A549 (cell line): ENCODE measurements at regions not wholly inside any gene's neighbourhood (a gene's known extent, or its start where the extent isn't known, plus 50 kb on each side); places are given as distances from the start of the nearest gene placed in this dataset.

Experiments used
- ATAC-seq, 2 experiments: fragments of 200-7000 bp in 1 of 2; fragments of >200 bp in 1 of 2; cut with Nextera tagmentation in 1 of 2; cut with Tn5 transposase in 1 of 2; 3 replicates each; pipeline versions ENCODE4 v1.8.0 to v1.9.1; 2018 to 2020; ENCODE audit warnings: mild to moderate bottlenecking in 1 of 2, moderate library complexity in 1 of 2
- CTCF ChIA-PET: fragments of 300-600 bp; sonication (Branson Sonifier 250); formaldehyde crosslinking; extraction: SDS; loops from one replicate; lab custom pipeline; 2021; ENCODE audit warnings: antibody characterized with exemption, inconsistent platforms; lab: Yijun Ruan, JAX
- POLR2A ChIA-PET: fragments of 350-600 bp; formaldehyde crosslinking; extraction: SDS; loops from one replicate; lab custom pipeline; 2021; ENCODE audit warnings: antibody characterized with exemption, inconsistent platforms; lab: Yijun Ruan, JAX
- DNase-seq, 2 experiments: peaks; one replicate each; pipeline versions ENCODE4 v3.0.0 to v3.0.0-alpha.2; 2011 to 2016; ENCODE audit warnings: low read depth in 1 of 2, low spot score in 1 of 2
- FAIRE-seq: peaks from 2 replicates; lab custom pipeline; 2011; peaks lifted over from hg19 to GRCh38; lab: Jason Lieb, UNC
- H3K27ac ChIP-seq, 2 experiments: fragments of >200 bp; sonication (Bioruptor Twin); formaldehyde crosslinking; 3 replicates each; pipeline ENCODE4 v1.5.1; 2016 to 2017
- H3K4me1 ChIP-seq: fragments of >200 bp; sonication (Bioruptor Twin); formaldehyde crosslinking; 3 replicates; pipeline ENCODE4 v1.6.1; 2016
- H3K4me2 ChIP-seq: fragments of >200 bp; sonication (Bioruptor Twin); formaldehyde crosslinking; 3 replicates; pipeline ENCODE4 v1.6.1; 2016
- H3K4me3 ChIP-seq: fragments of >200 bp; sonication (Bioruptor Twin); formaldehyde crosslinking; 3 replicates; pipeline ENCODE4 v1.5.1; 2016
- H3K9me3 ChIP-seq: fragments of >200 bp; sonication (Bioruptor Twin); formaldehyde crosslinking; 3 replicates; pipeline ENCODE4 v1.6.1; 2016
- BHLHE40 ChIP-seq: IDR thresholded peaks from 2 replicates; pipeline ENCODE4 v1.6.1; 2012; ENCODE audit warnings: low read depth, low read length, inconsistent platforms
- CHD2 ChIP-seq: fragments of 150-350 bp; IDR thresholded peaks from 2 replicates; pipeline ENCODE4 v1.6.1; 2014; ENCODE audit warnings: low read length; ENCODE audit not compliant: partially characterized antibody
- EHF ChIP-seq: fragments of 250-450 bp; sonication (Bioruptor Pico); IDR thresholded peaks from 2 replicates; pipeline ENCODE4 v1.5.0; 2020; ENCODE audit warnings: mild to moderate bottlenecking
- EHMT2 ChIP-seq: fragments of 200-600 bp; sonication (generic); IDR thresholded peaks from 2 replicates; pipeline ENCODE4 v1.6.1; 2016; ENCODE audit warnings: antibody characterized with exemption, low read depth, mild to moderate bottlenecking, moderate library complexity
- EP300 ChIP-seq, 2 experiments: fragments of >200 bp; sonication (Bioruptor Twin); formaldehyde crosslinking; IDR thresholded peaks; 2 replicates in 1 of 2; 3 replicates in 1 of 2; pipeline ENCODE4 v1.6.1; 2016 to 2017
- ESRRA ChIP-seq: fragments of 150-350 bp; IDR thresholded peaks from 2 replicates; pipeline ENCODE4 v1.6.1; 2014; ENCODE audit warnings: mild to moderate bottlenecking, low read length, borderline replicate concordance
- FOXS1 ChIP-seq: fragments of 250-450 bp; sonication (Bioruptor Pico); IDR thresholded peaks from 2 replicates; pipeline ENCODE4 v1.5.0; 2020; ENCODE audit warnings: mild to moderate bottlenecking, moderate library complexity
- HDAC2 ChIP-seq: fragments of 200-600 bp; sonication (generic); IDR thresholded peaks from 2 replicates; pipeline ENCODE4 v1.6.1; 2016
- HES2 ChIP-seq: fragments of >200 bp; sonication (Bioruptor Twin); formaldehyde crosslinking; IDR thresholded peaks from 2 replicates; pipeline ENCODE4 v1.6.1; 2016
- HMGXB4 ChIP-seq: fragments of 250-450 bp; sonication (Bioruptor Pico); IDR thresholded peaks from 2 replicates; pipeline ENCODE4 v1.5.0; 2021; ENCODE audit warnings: mild to moderate bottlenecking, moderate library complexity, borderline replicate concordance
- HOXB13 ChIP-seq: fragments of 250-450 bp; sonication (Bioruptor Pico); IDR thresholded peaks from 2 replicates; pipeline ENCODE4 v1.5.0; 2020; ENCODE audit warnings: low read depth, mild to moderate bottlenecking, moderate library complexity
- KDM1A ChIP-seq: fragments of 200-600 bp; sonication (generic); IDR thresholded peaks from 2 replicates; pipeline ENCODE4 v1.6.1; 2016; ENCODE audit warnings: low read depth, mild to moderate bottlenecking
- MAFK ChIP-seq: fragments of 450-650 bp; IDR thresholded peaks from 2 replicates; pipeline ENCODE4 v1.6.1; 2014; ENCODE audit not compliant: partially characterized antibody
- MAZ ChIP-seq: fragments of 150-350 bp; IDR thresholded peaks from 2 replicates; pipeline ENCODE4 v1.6.1; 2014; ENCODE audit warnings: antibody characterized with exemption, low read depth, low read length, borderline replicate concordance
- NFE2L2 ChIP-seq: fragments of 150-350 bp; conservative IDR thresholded peaks from 2 replicates; pipeline ENCODE4 v1.6.1; 2014; ENCODE audit warnings: low read length
- PHF8 ChIP-seq: fragments of 200-600 bp; sonication (generic); IDR thresholded peaks from 2 replicates; pipeline ENCODE4 v1.6.1; 2016; ENCODE audit warnings: low read depth, mild to moderate bottlenecking, antibody characterized with exemption, moderate library complexity, borderline replicate concordance
- POLR2AphosphoS2 ChIP-seq: conservative IDR thresholded peaks from 2 replicates; pipeline ENCODE4 v1.6.1; 2012; ENCODE audit warnings: low read length, improper control_type of control experiment, inconsistent platforms
- RCOR1 ChIP-seq: fragments of 150-350 bp; IDR thresholded peaks from 2 replicates; pipeline ENCODE4 v1.6.1; 2014; ENCODE audit warnings: antibody characterized with exemption, low read length, low read depth
- RFX5 ChIP-seq: fragments of 450-650 bp; IDR thresholded peaks from 2 replicates; pipeline ENCODE4 v1.7.1; 2014; ENCODE audit warnings: antibody characterized with exemption, mild to moderate bottlenecking, moderate library complexity
- TFCP2L1 ChIP-seq: fragments of 250-450 bp; sonication (Bioruptor Pico); IDR thresholded peaks from 2 replicates; pipeline ENCODE4 v1.5.0; 2021; ENCODE audit warnings: mild to moderate bottlenecking
- USF2 ChIP-seq: fragments of 450-650 bp; IDR thresholded peaks from 2 replicates; pipeline ENCODE4 v1.6.1; 2014; ENCODE audit warnings: antibody characterized with exemption
- ZC3H11A ChIP-seq: fragments of 450-650 bp; IDR thresholded peaks from 2 replicates; pipeline ENCODE4 v1.6.1; 2014; ENCODE audit warnings: antibody characterized with exemption, mild to moderate bottlenecking
- ZNF302 ChIP-seq: fragments of 250-450 bp; sonication (Bioruptor Pico); IDR thresholded peaks from 2 replicates; pipeline ENCODE4 v1.9.0; 2021; ENCODE audit warnings: inconsistent platforms, mild to moderate bottlenecking, moderate library complexity
- WGBS: methylation state at CpG from one replicate; pipeline ENCODE4 v1.1.6; 2017; ENCODE audit errors: missing lambda C conversion rate; 5-methylcytosine and 5-hydroxymethylcytosine counted together
- TF ChIP-seq, protein P1 (sequence below): fragments of >200 bp; sonication (Bioruptor Twin); formaldehyde crosslinking; IDR thresholded peaks from 3 replicates; pipeline ENCODE4 v1.5.1; 2016
- TF ChIP-seq, protein P2 (sequence below): fragments of 250-450 bp; sonication (Bioruptor Pico); IDR thresholded peaks from 2 replicates; pipeline ENCODE4 v1.5.0; 2020; ENCODE audit warnings: low read depth, mild to moderate bottlenecking, moderate library complexity

GRCh38 chr16:51436742-51437141, 285.7 kb upstream of the SALL1 start:
- Histone ChIP-seq H3K4me1 (no peaks in the 10 kb centered on the region), H3K4me3 (no peak overlapping the region), H3K9me3 (peaks cover 5% of the 10 kb centered on the region; the same call in 2 of the 3 replicates), H3K27ac (no peak overlapping the region)
- POLR2A ChIA-PET = no interaction called here
- FAIRE-seq = no peak
- DNase-seq = no peak
- no peak for ATAC-seq
- WGBS = 58% methylated on average over 1 of the region's 1 CpG
- TF ChIP-seq, protein P1, sequence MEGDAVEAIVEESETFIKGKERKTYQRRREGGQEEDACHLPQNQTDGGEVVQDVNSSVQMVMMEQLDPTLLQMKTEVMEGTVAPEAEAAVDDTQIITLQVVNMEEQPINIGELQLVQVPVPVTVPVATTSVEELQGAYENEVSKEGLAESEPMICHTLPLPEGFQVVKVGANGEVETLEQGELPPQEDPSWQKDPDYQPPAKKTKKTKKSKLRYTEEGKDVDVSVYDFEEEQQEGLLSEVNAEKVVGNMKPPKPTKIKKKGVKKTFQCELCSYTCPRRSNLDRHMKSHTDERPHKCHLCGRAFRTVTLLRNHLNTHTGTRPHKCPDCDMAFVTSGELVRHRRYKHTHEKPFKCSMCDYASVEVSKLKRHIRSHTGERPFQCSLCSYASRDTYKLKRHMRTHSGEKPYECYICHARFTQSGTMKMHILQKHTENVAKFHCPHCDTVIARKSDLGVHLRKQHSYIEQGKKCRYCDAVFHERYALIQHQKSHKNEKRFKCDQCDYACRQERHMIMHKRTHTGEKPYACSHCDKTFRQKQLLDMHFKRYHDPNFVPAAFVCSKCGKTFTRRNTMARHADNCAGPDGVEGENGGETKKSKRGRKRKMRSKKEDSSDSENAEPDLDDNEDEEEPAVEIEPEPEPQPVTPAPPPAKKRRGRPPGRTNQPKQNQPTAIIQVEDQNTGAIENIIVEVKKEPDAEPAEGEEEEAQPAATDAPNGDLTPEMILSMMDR = no peak
- no peak for TF ChIP-seq USF2
- no peak for TF ChIP-seq HES2
- no peak for TF ChIP-seq ZNF302 (CRISPR knock-in tag)
- TF ChIP-seq MAFK = no peak
- no peak for TF ChIP-seq FOXS1 (CRISPR knock-in tag)
- no peak for TF ChIP-seq EP300 (IDR thresholded peaks at IDR 0.05)
- no peak for TF ChIP-seq KDM1A
- TF ChIP-seq NFE2L2 = no peak
- no peak for TF ChIP-seq MAZ
- TF ChIP-seq HDAC2 = no peak
- no peak for TF ChIP-seq PHF8
- no peak for TF ChIP-seq RFX5
- TF ChIP-seq, all 56 proteins: peak for 0
- H3K4me2 ChIP-seq = no peak overlapping the region
- CTCF ChIA-PET = no interaction called here

GRCh38 chr16:51434567-51435198, 283.6 kb upstream of the SALL1 start:
- no peak for TF ChIP-seq FOXS1 (CRISPR knock-in tag)
- TF ChIP-seq ZC3H11A = no peak
- TF ChIP-seq MAZ = no peak
- TF ChIP-seq NFE2L2 = no peak
- no peak for TF ChIP-seq TFCP2L1 (CRISPR knock-in tag)
- TF ChIP-seq RCOR1 = no peak
- TF ChIP-seq RFX5 = no peak
- TF ChIP-seq ESRRA = no peak
- TF ChIP-seq BHLHE40 = no peak
- no peak for TF ChIP-seq HOXB13 (CRISPR knock-in tag)
- TF ChIP-seq KDM1A = no peak
- ATAC-seq (no peak), DNase-seq (no peak), FAIRE-seq (no peak)
- ChIA-PET CTCF (interaction anchor here (1.3 kb wide), 1 partner anchor 8 kb away, joined by 3 read pairs; no protein-coding TSS in a partner anchor), POLR2A (no interaction called here)
- H3K4me1 ChIP-seq = no peaks in the 10 kb centered on the region
- no peak overlapping the region for H3K4me2 ChIP-seq
- H3K27ac ChIP-seq = no peak overlapping the region
- H3K4me3 ChIP-seq = no peak overlapping the region
- WGBS = 23% methylated on average over 9 of the region's 9 CpGs
- H3K9me3 ChIP-seq = peaks cover 5% of the 10 kb centered on the region; the same call in 2 of the 3 replicates

DNA sequence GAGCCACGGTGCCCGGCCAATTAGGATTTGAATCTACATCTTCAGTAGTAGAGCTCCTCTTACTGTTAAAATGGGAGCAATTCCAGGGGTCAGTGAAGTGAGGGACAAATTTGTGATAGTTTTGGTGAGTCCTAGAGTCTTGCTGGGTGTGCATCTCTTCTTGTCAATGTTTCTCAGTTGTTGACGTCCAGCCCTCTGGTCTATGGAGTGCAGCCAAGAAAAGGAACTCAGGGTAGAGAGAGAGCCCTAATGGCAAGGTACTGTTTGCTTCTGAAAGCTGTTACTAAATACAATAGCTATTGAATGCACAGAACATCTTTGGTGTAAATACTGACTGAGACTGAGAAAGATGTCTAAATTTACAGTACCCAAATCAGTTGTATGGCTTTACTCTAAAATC, 282.5 kb upstream of the SALL1 start:
- Histone ChIP-seq H3K4me1 (no peaks in the 10 kb centered on the region), H3K4me2 (no peak overlapping the region), H3K9me3 (peaks cover 5% of the 10 kb centered on the region; the same call in 2 of the 3 replicates), H3K4me3 (no peak overlapping the region), H3K27ac (no peak overlapping the region)
- ChIA-PET CTCF (interaction anchor here (0.6 to 1.3 kb wide), 2 partner anchors 13 to 62 kb away, joined by 3 read pairs; no protein-coding TSS in a partner anchor), POLR2A (no interaction called here)
- 16% methylated on average over 3 of the region's 3 CpGs for WGBS
- DNase-seq (no peak), ATAC-seq (no peak), FAIRE-seq (no peak)
- no peak for TF ChIP-seq HMGXB4 (CRISPR knock-in tag)
- TF ChIP-seq POLR2AphosphoS2 = no peak
- no peak for TF ChIP-seq EHMT2
- no peak for TF ChIP-seq EP300 (IDR thresholded peaks at IDR 0.05)
- TF ChIP-seq EHF (CRISPR knock-in tag) = no peak
- TF ChIP-seq, protein P2, sequence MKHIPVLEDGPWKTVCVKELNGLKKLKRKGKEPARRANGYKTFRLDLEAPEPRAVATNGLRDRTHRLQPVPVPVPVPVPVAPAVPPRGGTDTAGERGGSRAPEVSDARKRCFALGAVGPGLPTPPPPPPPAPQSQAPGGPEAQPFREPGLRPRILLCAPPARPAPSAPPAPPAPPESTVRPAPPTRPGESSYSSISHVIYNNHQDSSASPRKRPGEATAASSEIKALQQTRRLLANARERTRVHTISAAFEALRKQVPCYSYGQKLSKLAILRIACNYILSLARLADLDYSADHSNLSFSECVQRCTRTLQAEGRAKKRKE (CRISPR knock-in tag) = no peak
- no peak for TF ChIP-seq ZC3H11A
- no peak for TF ChIP-seq CHD2
